ENCODE measurements at regions not wholly inside any gene's neighbourhood (a gene's known extent, or its start where the extent isn't known, plus 50 kb on each side); places are given as distances from the start of the nearest gene placed in this dataset.
A peak's percentile ranks its signal among the peaks of the same experiment; 100 is the strongest.

GRCh38 chrX:40262157-40263013 is 164.6 kb upstream of the BCOR start:
- Histone ChIP-seq H3K4me1 (peaks cover 0 to 7% (median 2%) of the 10 kb centered on the region in 4 donors), H3K9me3 (no peaks in the 10 kb centered on the region), H3K27me3 (no peaks in the 10 kb centered on the region), H3K27ac (peak overlapping the region in 2 of 4 donors; percentile 9 to 30), H3K36me3 (no peaks in the 10 kb centered on the region), H3K4me3 (no peak overlapping the region)
- DNase-seq: no peak
- intact Hi-C loops (cut with DNase I; ENCODE audit: low total_unique reads) (no loop called here), in situ Hi-C loops (cut with MboI; ENCODE audit: low pct_ligation_motif_present in 1 of 4, low pct_unique_long_range_greater_than_20kb in 1 of 4, low sequenced_read_pairs in 3 of 4) (loop anchor here in 1 of 4 donors (10.0 kb wide), 1 partner anchor 78 kb away; no protein-coding TSS in a partner anchor)
- TF ChIP-seq CTCF (IDR thresholded peaks at IDR 0.05): no peak
- no peak for TF ChIP-seq EP300 (IDR thresholded peaks at IDR 0.05; ENCODE audit: low read depth)
- no peak for TF ChIP-seq POLR2AphosphoS5 (IDR thresholded peaks at IDR 0.05)
- no peak for TF ChIP-seq POLR2A (IDR thresholded peaks at IDR 0.05)
- WGBS, 2 donors (ENCODE audit: low coverage in 1 of 2): 69% methylated on average over 13 of the region's 13 CpGs; no CpG with 5 or more reads in 1 of the 2 donors

GRCh38 chrX:40261833-40262156 is 164.0 kb upstream of the BCOR start:
- H3K27ac ChIP-seq: peak overlapping the region in 1 of 4 donors; percentile 9

GRCh38 chrX:40260146-40260747 is 162.5 kb upstream of the BCOR start:
- no peaks in the 10 kb centered on the region for H3K36me3 ChIP-seq
- no peak for DNase-seq
- WGBS, 2 donors (ENCODE audit: low coverage in 1 of 2): 92% methylated on average over 14 of the region's 14 CpGs; no CpG with 5 or more reads in 1 of the 2 donors
- H3K9me3 ChIP-seq: no peaks in the 10 kb centered on the region
- in situ Hi-C loops (cut with MboI; ENCODE audit: low pct_ligation_motif_present in 1 of 4, low pct_unique_long_range_greater_than_20kb in 1 of 4, low sequenced_read_pairs in 3 of 4): loop anchor here in 1 of 4 donors (10.0 kb wide), 1 partner anchor 75 kb away; no protein-coding TSS in a partner anchor
- no peak overlapping the region for H3K4me3 ChIP-seq
- TF ChIP-seq POLR2A (IDR thresholded peaks at IDR 0.05) (no peak), CTCF (IDR thresholded peaks at IDR 0.05) (no peak), EP300 (IDR thresholded peaks at IDR 0.05; ENCODE audit: low read depth) (no peak), POLR2AphosphoS5 (IDR thresholded peaks at IDR 0.05) (no peak)
- H3K27ac ChIP-seq: no peak overlapping the region
- no peaks in the 10 kb centered on the region for H3K4me1 ChIP-seq
- no peaks in the 10 kb centered on the region for H3K27me3 ChIP-seq
- intact Hi-C loops (cut with DNase I; ENCODE audit: low total_unique reads): no loop called here

More at GRCh38 chrX:40261833-40262156, 164.0 kb upstream of the BCOR start:
- Histone ChIP-seq H3K27me3 (no peaks in the 10 kb centered on the region), H3K36me3 (no peaks in the 10 kb centered on the region), H3K9me3 (no peaks in the 10 kb centered on the region), H3K4me1 (peaks cover 0 to 4% (median 0%) of the 10 kb centered on the region in 4 donors), H3K4me3 (no peak overlapping the region)
- intact Hi-C loops (cut with DNase I; ENCODE audit: low total_unique reads): no loop called here
- no peak for TF ChIP-seq CTCF (IDR thresholded peaks at IDR 0.05)
- no peak for TF ChIP-seq POLR2AphosphoS5 (IDR thresholded peaks at IDR 0.05)
- no peak for DNase-seq
- WGBS, 2 donors (ENCODE audit: low coverage in 1 of 2): 83% methylated on average over 7 of the region's 7 CpGs; no CpG with 5 or more reads in 1 of the 2 donors
- in situ Hi-C loops (cut with MboI; ENCODE audit: low pct_ligation_motif_present in 1 of 4, low pct_unique_long_range_greater_than_20kb in 1 of 4, low sequenced_read_pairs in 3 of 4): loop anchor here in 1 of 4 donors (10.0 kb wide), 1 partner anchor 77 kb away; no protein-coding TSS in a partner anchor

GRCh38 chrX:40258909-40259308 is 161.2 kb upstream of the BCOR start:
- no peaks in the 10 kb centered on the region for H3K4me1 ChIP-seq
- in situ Hi-C loops (cut with MboI; ENCODE audit: low pct_ligation_motif_present in 1 of 4, low pct_unique_long_range_greater_than_20kb in 1 of 4, low sequenced_read_pairs in 3 of 4) (no loop called here), intact Hi-C loops (cut with DNase I; ENCODE audit: low total_unique reads) (no loop called here)
- no peak overlapping the region for H3K4me3 ChIP-seq
- H3K9me3 ChIP-seq: no peaks in the 10 kb centered on the region
- DNase-seq: no peak
- 83 to 92% methylated on average over 2 to 6 of the region's 6 CpGs for WGBS, 2 donors (ENCODE audit: low coverage in 1 of 2)
- TF ChIP-seq EP300 (IDR thresholded peaks at IDR 0.05; ENCODE audit: low read depth) (no peak), POLR2A (IDR thresholded peaks at IDR 0.05) (no peak), POLR2AphosphoS5 (IDR thresholded peaks at IDR 0.05) (no peak), CTCF (IDR thresholded peaks at IDR 0.05) (no peak)
- no peak overlapping the region for H3K27ac ChIP-seq
- no peaks in the 10 kb centered on the region for H3K27me3 ChIP-seq
- H3K36me3 ChIP-seq: no peaks in the 10 kb centered on the region

All from transverse colon (tissue), 4 donors.